Erythroblast (primary cell): ENCODE measurements at regions not wholly inside any gene's neighbourhood (a gene's known extent, or its start where the extent isn't known, plus 50 kb on each side); places are given as distances from the start of the nearest gene placed in this dataset.

Experiments used
- GATA1 ChIP-seq: IDR thresholded peaks from 2 replicates; pipeline ENCODE4 v1.6.1; 2011; ENCODE audit warnings: low read depth, mild to moderate bottlenecking, control low read depth, low read length, moderate library complexity
- POLR2A ChIP-seq: IDR thresholded peaks from 2 replicates; pipeline ENCODE4 v1.6.1; 2011; ENCODE audit warnings: mild to moderate bottlenecking, low read length

DNA sequence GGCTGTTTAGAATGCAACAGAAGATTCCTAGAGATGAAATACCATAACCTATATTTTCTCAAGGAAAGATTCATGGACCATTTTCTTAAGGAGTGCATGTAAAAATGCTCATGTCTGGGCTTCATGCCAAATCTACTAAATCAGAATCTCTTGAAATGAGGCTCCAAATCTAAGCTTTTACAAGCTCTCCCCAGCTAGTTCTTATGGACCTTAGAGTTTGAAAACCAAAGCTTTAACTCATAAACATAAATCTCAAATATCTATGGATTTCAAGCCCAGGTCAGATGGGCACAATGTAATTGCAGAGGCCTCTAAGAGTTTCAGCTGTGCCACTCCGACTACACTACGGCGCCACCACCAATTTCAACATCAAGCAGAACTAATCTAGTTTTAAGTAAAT, 117.3 kb upstream of the CAND1 start:
- no peak for TF ChIP-seq POLR2A
- TF ChIP-seq GATA1 = no peak
